ENCODE measurements at regions not wholly inside any gene's neighbourhood (a gene's known extent, or its start where the extent isn't known, plus 50 kb on each side); places are given as distances from the start of the nearest gene placed in this dataset.

- ATAC-seq (no peak), DNase-seq (ENCODE audit: extremely low read depth in 1 of 4, low spot score in 3 of 4) (no peak), FAIRE-seq (no peak)
- Histone ChIP-seq H3K4me1 (replicated peaks in 1 of 2; ENCODE audit: control insufficient read depth in 2 of 2, insufficient read depth in 2 of 2, low read length in 2 of 2) (no peaks in the 10 kb centered on the region), H3K9ac (ENCODE audit: insufficient read depth in 1 of 2, low read depth in 2 of 2, low read length in 2 of 2) (no peak overlapping the region), H3K9me1 (ENCODE audit: control insufficient read depth, insufficient read depth, low read length) (no peaks in the 10 kb centered on the region), H3K36me3 (ENCODE audit: control insufficient read depth, insufficient read depth, low read length) (no peaks in the 10 kb centered on the region), H4K20me1 (replicated peaks; ENCODE audit: control insufficient read depth, insufficient read depth, low read length) (no peaks in the 10 kb centered on the region), H2AFZ (ENCODE audit: low read depth, low read length) (no peak overlapping the region), H3K27me3 (ENCODE audit: control insufficient read depth in 2 of 2, insufficient read depth in 2 of 2, low read length in 2 of 2) (no peaks in the 10 kb centered on the region), H3K79me2 (ENCODE audit: control insufficient read depth, insufficient read depth, low read length) (no peaks in the 10 kb centered on the region), H3K9me3 (replicated peaks; ENCODE audit: control insufficient read depth, insufficient read depth, low read depth, low read length) (no peaks in the 10 kb centered on the region), H3K27ac (ENCODE audit: extremely low read depth, low read depth, low read length) (no peak overlapping the region), H3K4me3 (no peak overlapping the region), H3K4me2 (ENCODE audit: insufficient read depth, low read length) (no peak overlapping the region)
- in situ Hi-C loops (cut with MboI) = no loop called here
- TF ChIP-seq RUNX1 (IDR thresholded peaks at IDR 0.05; ENCODE audit: low read depth) (no peak), FOXM1 (IDR thresholded peaks at IDR 0.05; ENCODE audit: low read depth) (no peak), FOXM1 (CRISPR knock-in tag; IDR thresholded peaks at IDR 0.05; ENCODE audit: low read depth) (no peak), SMAD1 (IDR thresholded peaks at IDR 0.05; ENCODE audit: low read depth, low read length, partially characterized antibody) (no peak), CHD4 (IDR thresholded peaks at IDR 0.05; ENCODE audit: insufficient read depth, insufficient replicate concordance, low read depth, low read length, poor library complexity, severe bottlenecking) (no peak), ZNF140 (CRISPR knock-in tag; IDR thresholded peaks at IDR 0.05) (no peak), ZNF445 (CRISPR knock-in tag; IDR thresholded peaks at IDR 0.05; ENCODE audit: low read depth) (no peak), ZNF449 (CRISPR knock-in tag; IDR thresholded peaks at IDR 0.05) (no peak), ZNF586 (CRISPR knock-in tag; conservative IDR thresholded peaks at IDR 0.05) (no peak), EZH2 (IDR thresholded peaks at IDR 0.05; ENCODE audit: borderline replicate concordance, low read depth, low read length) (no peak), IRF9 (tag; IDR thresholded peaks at IDR 0.05) (no peak), ZNF551 (CRISPR knock-in tag; IDR thresholded peaks at IDR 0.05) (no peak), ZBTB49 (CRISPR knock-in tag; IDR thresholded peaks at IDR 0.05; ENCODE audit: borderline replicate concordance) (no peak), ZKSCAN8 (CRISPR knock-in tag; IDR thresholded peaks at IDR 0.05) (no peak), ZNF217 (CRISPR knock-in tag; IDR thresholded peaks at IDR 0.05) (no peak), GABPA (tag; conservative IDR thresholded peaks at IDR 0.05; ENCODE audit: low read depth) (no peak), SMARCC2 (IDR thresholded peaks at IDR 0.05; ENCODE audit: low read depth) (no peak)
- intact Hi-C loops (cut with micrococcal nuclease) = no loop called here
- WGBS (ENCODE audit: insufficient coverage, low coverage, missing lambda C conversion rate) = 0% methylated on average over 2 of the region's 2 CpGs
- POLR2A ChIA-PET = no interaction called here
- CTCF ChIA-PET (ENCODE audit: low intra/inter-chr PET ratio) = no interaction called here
- BruUV-seq (replicated peaks) = no TSS peak
Measured at GRCh38 chr10:84924131-84924530, 595.7 kb downstream of the CCSER2 start.

All from K562 (cell line).